T-cell (primary cell): ENCODE measurements at regions not wholly inside any gene's neighbourhood (a gene's known extent, or its start where the extent isn't known, plus 50 kb on each side); places are given as distances from the start of the nearest gene placed in this dataset.
"Not testable (repeated sequence)": the region's sequence is repeated elsewhere in the genome, so short reads cannot be mapped to it uniquely, and the experiment has no call there.

Experiments
- ATAC-seq, 4 experiments: fragments of 200-7000 bp in 3 of 4; fragments of 150-1000 bp in 1 of 4; cut with Tn5 transposase; replicated peaks in 1 of 4; 1 replicate in 3 of 4; 2 replicates in 1 of 4; pipeline ENCODE4 v1.10.0; 2021; ENCODE audit warnings: moderate library complexity in 3 of 4, mild to moderate bottlenecking in 2 of 4, moderate number of reproducible peaks in 1 of 4
- CTCF ChIA-PET, 2 donors: fragments of 300-600 bp; sonication (Branson Sonifier 250); formaldehyde crosslinking; loops; one replicate each; lab custom pipeline; 2022; ENCODE audit warnings: antibody characterized with exemption in 2 of 2; lab: Charles Lee
- POLR2A ChIA-PET, 2 donors: fragments of 300-600 bp; sonication (Branson Sonifier 250); formaldehyde crosslinking; loops; one replicate each; lab custom pipeline; 2022; ENCODE audit warnings: antibody characterized with exemption in 2 of 2; lab: Charles Lee
- DNase-seq, 35 experiments: peaks; one replicate each; pipeline versions ENCODE4 v3.0.0 to v3.0.0-alpha.2; 2013 to 2023
- H3K27ac ChIP-seq: one replicate; pipeline ENCODE4 v1.5.1; 2013; ENCODE audit warnings: low read length
- H3K27me3 ChIP-seq, 2 experiments: replicated peaks in 1 of 2; 1 replicate in 1 of 2; 2 replicates in 1 of 2; pipeline versions ENCODE4 v1.6.1 to v1.7.0; 2013; ENCODE audit warnings: low read length in 1 of 2, mixed read lengths in 1 of 2; ENCODE audit not compliant: control insufficient read depth in 2 of 2, insufficient read depth in 2 of 2; ENCODE audit errors: extremely low read depth in 1 of 2
- H3K36me3 ChIP-seq, 2 donors: 1 replicate in 1 of 2; 2 replicates in 1 of 2; pipeline versions ENCODE4 v1.6.1 to v1.7.0; 2013; ENCODE audit warnings: low read length in 1 of 2; ENCODE audit not compliant: control insufficient read depth in 2 of 2, insufficient read depth in 1 of 2; ENCODE audit errors: extremely low read depth in 1 of 2
- H3K4me1 ChIP-seq, 2 experiments: 1 replicate in 1 of 2; 2 replicates in 1 of 2; pipeline versions ENCODE4 v1.6.1 to v1.7.0; 2013; ENCODE audit warnings: low read length in 2 of 2, mixed read lengths in 1 of 2; ENCODE audit not compliant: insufficient read depth in 2 of 2, control insufficient read depth in 1 of 2; ENCODE audit errors: extremely low read depth in 1 of 2
- H3K4me3 ChIP-seq, 2 donors: 1 replicate in 1 of 2; 2 replicates in 1 of 2; pipeline versions ENCODE4 v1.5.1 to v1.7.0; 2013; ENCODE audit warnings: mild to moderate bottlenecking in 2 of 2, low read length in 1 of 2, moderate library complexity in 1 of 2; ENCODE audit not compliant: control insufficient read depth in 1 of 2; ENCODE audit errors: extremely low read depth in 1 of 2
- H3K9me3 ChIP-seq: 2 replicates; pipeline ENCODE4 v1.7.0; 2013
- H3K27ac Mint-ChIP-seq, 2 donors: one replicate each; pipeline ENCODE4 v1.8.0; 2020 to 2021; ENCODE audit warnings: mild to moderate bottlenecking in 2 of 2, mixed read lengths in 2 of 2
- H3K27me3 Mint-ChIP-seq, 2 donors: one replicate each; pipeline ENCODE4 v1.8.0; 2021 to 2022; ENCODE audit warnings: mixed read lengths in 2 of 2
- H3K36me3 Mint-ChIP-seq: one replicate; pipeline ENCODE4 v1.8.0; 2021; ENCODE audit warnings: mixed read lengths
- H3K4me1 Mint-ChIP-seq, 3 donors: one replicate each; pipeline ENCODE4 v1.8.0; 2020 to 2022; ENCODE audit warnings: mixed read lengths in 3 of 3, mild to moderate bottlenecking in 1 of 3
- H3K4me3 Mint-ChIP-seq, 3 donors: one replicate each; pipeline ENCODE4 v1.8.0; 2020 to 2022; ENCODE audit warnings: mild to moderate bottlenecking in 3 of 3, mixed read lengths in 3 of 3, moderate library complexity in 3 of 3
- H3K9me3 Mint-ChIP-seq, 3 donors: one replicate each; pipeline ENCODE4 v1.8.0; 2020 to 2022; ENCODE audit warnings: mixed read lengths in 3 of 3
- WGBS: methylation state at CpG from one replicate; pipeline ENCODE4 v1.1.5; 2013; ENCODE audit warnings: missing lambda C conversion rate; ENCODE audit not compliant: insufficient coverage; 5-methylcytosine and 5-hydroxymethylcytosine counted together

DNA sequence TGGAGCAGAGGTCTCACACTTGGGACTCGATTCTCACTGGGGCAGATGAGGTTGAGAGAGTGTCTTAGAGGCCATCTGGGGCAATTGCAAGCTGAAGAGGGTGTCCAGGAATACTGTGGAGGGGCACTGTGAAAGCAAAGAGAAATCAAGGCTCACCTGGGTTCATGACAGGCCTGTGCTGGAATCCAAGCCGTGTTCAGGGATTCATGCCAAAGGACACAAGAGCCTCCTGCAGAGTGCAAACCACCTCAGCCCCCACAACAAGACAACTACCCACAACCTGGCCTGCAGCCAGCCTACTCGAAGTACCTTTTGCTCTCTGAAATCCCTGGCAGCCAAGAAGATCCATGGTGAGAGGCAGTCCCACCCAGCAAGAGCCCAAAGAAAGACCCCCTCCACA is 2334.2 kb downstream of the TP53TG3F start:
- Mint-ChIP-seq H3K36me3 (no peaks in the 10 kb centered on the region), H3K4me1 (no peaks in the 10 kb centered on the region), H3K4me3 (no peak overlapping the region), H3K9me3 (peaks cover 20 to 46% (median 31%) of the 10 kb centered on the region in 3 donors), H3K27ac (no peak overlapping the region), H3K27me3 (no peaks in the 10 kb centered on the region)
- Histone ChIP-seq H3K27me3 (no peaks in the 10 kb centered on the region), H3K4me3 (no peak overlapping the region), H3K4me1 (no peaks in the 10 kb centered on the region), H3K9me3 (no peaks in the 10 kb centered on the region), H3K36me3 (no peaks in the 10 kb centered on the region), H3K27ac (no peak overlapping the region)
- WGBS: 27% methylated on average over 2 of the region's 3 CpGs
- ATAC-seq (no peak), DNase-seq (no peak)
- CTCF ChIA-PET: no interaction called here
- POLR2A ChIA-PET: no interaction called here

DNA sequence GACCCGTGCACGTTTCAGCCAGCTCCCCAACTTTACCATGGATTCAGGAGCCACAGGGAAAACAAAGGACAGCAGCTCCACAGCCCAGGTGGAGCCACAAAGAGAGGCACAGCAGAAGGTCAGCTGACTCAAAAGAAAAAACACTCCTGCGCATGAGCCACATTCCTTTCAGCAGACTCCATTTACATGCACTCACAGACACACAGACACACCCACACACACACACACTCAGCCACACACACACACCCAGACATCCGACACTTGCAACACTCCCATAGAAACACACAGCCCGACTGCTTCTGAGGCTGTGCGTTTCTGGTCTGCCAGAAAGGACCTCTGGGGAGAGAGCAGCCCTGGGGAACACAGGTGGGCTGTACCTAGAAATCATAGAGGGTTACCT is 2335.5 kb downstream of the TP53TG3F start:
- H3K27ac Mint-ChIP-seq: no peak overlapping the region
- H3K36me3 ChIP-seq: no peaks in the 10 kb centered on the region
- no peaks in the 10 kb centered on the region for H3K27me3 ChIP-seq
- H3K36me3 Mint-ChIP-seq: no peaks in the 10 kb centered on the region
- H3K27ac ChIP-seq: no peak overlapping the region
- 50% methylated on average over 2 of the region's 6 CpGs for WGBS
- no peaks in the 10 kb centered on the region for H3K9me3 ChIP-seq
- no peaks in the 10 kb centered on the region for H3K4me1 ChIP-seq
- no peaks in the 10 kb centered on the region for H3K27me3 Mint-ChIP-seq
- H3K4me1 Mint-ChIP-seq: no peaks in the 10 kb centered on the region
- peaks cover 23 to 49% (median 26%) of the 10 kb centered on the region in 3 donors for H3K9me3 Mint-ChIP-seq
- DNase-seq (no peak), ATAC-seq (no peak)
- no peak overlapping the region for H3K4me3 ChIP-seq
- CTCF ChIA-PET: no interaction called here
- POLR2A ChIA-PET: no interaction called here
- H3K4me3 Mint-ChIP-seq: no peak overlapping the region

DNA sequence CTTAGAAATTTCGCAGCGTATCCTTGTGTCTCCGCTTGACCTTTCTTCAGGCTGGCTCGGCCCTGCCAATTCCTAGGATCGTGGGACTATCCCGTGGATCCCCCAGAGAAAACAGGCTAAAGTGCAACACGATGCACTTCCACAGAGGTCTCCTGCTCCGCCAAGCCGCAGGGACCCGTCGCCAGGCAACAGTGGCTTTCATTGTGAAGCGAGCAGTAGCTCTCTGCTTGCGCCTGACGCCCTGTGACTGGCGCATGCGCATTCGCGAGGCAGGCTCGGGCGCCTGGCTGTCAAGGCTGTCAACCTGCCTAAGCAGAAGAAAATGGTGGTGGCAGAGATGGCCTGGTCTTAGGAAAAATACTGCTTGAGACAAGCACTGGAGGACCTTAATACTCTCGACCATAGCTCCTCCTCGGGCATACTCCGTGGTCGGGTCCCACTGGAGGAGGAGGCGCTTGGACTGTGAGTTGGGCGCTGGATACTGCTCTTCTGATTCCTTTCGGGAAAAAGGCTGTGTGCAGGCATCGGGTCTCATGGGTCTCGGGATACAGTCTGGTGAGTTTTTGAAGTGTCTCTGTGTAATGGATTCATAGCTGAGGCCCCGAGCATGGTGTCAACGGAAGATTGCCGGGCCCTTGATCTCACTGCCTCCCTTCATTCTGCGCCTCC is 2336.1 kb downstream of the TP53TG3F start:
- Histone ChIP-seq H3K27me3 (no peaks in the 10 kb centered on the region), H3K4me3 (no peak overlapping the region), H3K36me3 (no peaks in the 10 kb centered on the region), H3K27ac (no peak overlapping the region), H3K9me3 (no peaks in the 10 kb centered on the region), H3K4me1 (no peaks in the 10 kb centered on the region)
- no peaks in the 10 kb centered on the region for H3K36me3 Mint-ChIP-seq
- no peak overlapping the region for H3K4me3 Mint-ChIP-seq
- 71% methylated on average over 29 of the region's 33 CpGs for WGBS
- no peak overlapping the region for H3K27ac Mint-ChIP-seq
- H3K27me3 Mint-ChIP-seq: no peaks in the 10 kb centered on the region
- no peak for ATAC-seq
- ChIA-PET POLR2A (no interaction called here), CTCF (no interaction called here)
- H3K4me1 Mint-ChIP-seq: no peaks in the 10 kb centered on the region
- peaks cover 23 to 49% (median 26%) of the 10 kb centered on the region in 3 donors for H3K9me3 Mint-ChIP-seq
- no peak for DNase-seq

DNA sequence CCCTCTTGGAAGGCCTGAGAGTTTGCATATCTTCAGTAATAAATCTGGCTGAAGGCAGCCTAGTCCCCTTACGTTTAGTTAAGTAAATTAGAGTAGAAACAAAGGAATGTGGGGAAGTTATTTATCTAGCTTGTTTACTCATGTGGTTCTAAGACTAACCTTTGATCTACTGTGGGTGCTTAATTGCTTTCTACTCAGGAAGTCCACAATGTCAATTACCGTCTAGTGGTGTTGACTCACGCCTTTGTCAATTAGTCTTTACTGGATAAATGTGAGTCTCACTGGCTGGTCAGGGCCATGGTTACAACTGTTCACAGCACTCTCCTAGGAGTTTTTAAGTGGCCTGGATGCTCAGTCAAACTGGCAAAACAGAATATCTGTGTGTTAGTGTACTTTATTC is 2338.4 kb downstream of the TP53TG3F start:
- CTCF ChIA-PET: no interaction called here
- no peaks in the 10 kb centered on the region for H3K36me3 Mint-ChIP-seq
- H3K4me3 Mint-ChIP-seq: no peak overlapping the region
- Histone ChIP-seq H3K4me3 (no peak overlapping the region), H3K27ac (no peak overlapping the region), H3K36me3 (no peaks in the 10 kb centered on the region), H3K27me3 (no peaks in the 10 kb centered on the region), H3K9me3 (no peaks in the 10 kb centered on the region), H3K4me1 (no peaks in the 10 kb centered on the region)
- POLR2A ChIA-PET: no interaction called here
- no peak for ATAC-seq
- H3K27me3 Mint-ChIP-seq: no peaks in the 10 kb centered on the region
- H3K4me1 Mint-ChIP-seq: no peaks in the 10 kb centered on the region
- no peak for DNase-seq
- WGBS: 75% methylated on average over 3 of the region's 3 CpGs
- peaks cover 30 to 47% (median 32%) of the 10 kb centered on the region in 3 donors for H3K9me3 Mint-ChIP-seq
- H3K27ac Mint-ChIP-seq: no peak overlapping the region

DNA sequence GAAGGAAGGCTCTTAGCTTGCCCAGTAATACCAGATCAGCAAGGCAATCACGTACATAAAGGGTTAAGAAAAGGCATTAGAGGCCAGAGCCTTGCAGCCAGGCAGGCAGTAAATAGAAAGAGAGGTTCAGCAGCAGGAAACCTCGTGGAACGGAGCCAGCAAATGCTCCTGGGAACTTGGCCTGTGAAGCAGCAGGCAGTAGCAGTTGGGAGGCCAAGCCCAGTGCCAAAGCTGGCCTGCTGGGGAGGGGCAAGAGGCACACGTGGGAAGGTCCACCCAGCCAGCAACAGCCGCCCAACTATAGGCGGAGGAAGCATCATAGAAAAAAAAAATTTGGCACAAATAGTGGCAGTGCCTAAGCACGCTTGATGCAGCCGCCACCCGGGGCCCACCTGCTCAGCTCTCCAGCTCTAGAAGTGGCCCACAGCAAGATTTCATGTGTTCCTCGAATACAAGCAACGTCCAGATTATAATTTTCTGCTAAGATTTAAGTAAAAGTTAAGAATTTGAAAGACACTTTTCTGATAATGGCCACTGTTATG is 2339.5 kb downstream of the TP53TG3F start:
- Mint-ChIP-seq H3K27ac (no peak overlapping the region), H3K9me3 (peaks cover 25 to 47% (median 36%) of the 10 kb centered on the region in 3 donors), H3K4me3 (no peak overlapping the region), H3K36me3 (no peaks in the 10 kb centered on the region), H3K27me3 (no peaks in the 10 kb centered on the region), H3K4me1 (no peaks in the 10 kb centered on the region)
- CTCF ChIA-PET: no interaction called here
- no peak overlapping the region for H3K27ac ChIP-seq
- H3K4me1 ChIP-seq: no peaks in the 10 kb centered on the region
- DNase-seq (no peak), ATAC-seq (no peak)
- no peak overlapping the region for H3K4me3 ChIP-seq
- H3K27me3 ChIP-seq: no peaks in the 10 kb centered on the region
- H3K36me3 ChIP-seq: no peaks in the 10 kb centered on the region
- WGBS: 69% methylated on average over 9 of the region's 11 CpGs
- POLR2A ChIA-PET: no interaction called here
- H3K9me3 ChIP-seq: no peaks in the 10 kb centered on the region

DNA sequence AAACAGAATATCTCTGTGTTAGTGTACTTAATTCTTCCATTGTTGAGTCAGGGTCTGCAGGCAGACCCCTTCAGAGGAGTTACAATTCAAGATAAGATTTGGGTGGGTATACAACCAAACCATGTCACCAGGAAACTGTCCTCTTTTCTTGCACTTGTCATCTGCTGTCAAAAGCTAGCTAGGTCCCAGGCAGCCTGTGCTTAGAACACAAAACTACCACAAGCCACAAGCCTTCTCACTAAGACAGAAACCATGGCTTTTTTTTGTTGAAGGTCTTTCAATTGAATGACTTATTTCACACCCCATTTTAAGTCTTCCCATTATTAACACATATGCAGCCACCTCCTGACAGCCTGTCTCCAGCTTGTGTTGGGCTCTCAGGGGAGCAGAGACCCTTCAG is 2345.1 kb downstream of the TP53TG3F start:
- DNase-seq, CTCF ChIA-PET, H3K9me3 ChIP-seq, H3K4me3 Mint-ChIP-seq, POLR2A ChIA-PET, H3K4me3 ChIP-seq, ATAC-seq, H3K4me1 ChIP-seq, H3K27me3 ChIP-seq, H3K36me3 ChIP-seq, H3K27me3 Mint-ChIP-seq, H3K4me1 Mint-ChIP-seq, H3K27ac Mint-ChIP-seq, H3K27ac ChIP-seq, H3K36me3 Mint-ChIP-seq: not testable (repeated sequence)
- H3K9me3 Mint-ChIP-seq: peaks cover 22 to 31% (median 24%) of the 10 kb centered on the region in 3 donors

DNA sequence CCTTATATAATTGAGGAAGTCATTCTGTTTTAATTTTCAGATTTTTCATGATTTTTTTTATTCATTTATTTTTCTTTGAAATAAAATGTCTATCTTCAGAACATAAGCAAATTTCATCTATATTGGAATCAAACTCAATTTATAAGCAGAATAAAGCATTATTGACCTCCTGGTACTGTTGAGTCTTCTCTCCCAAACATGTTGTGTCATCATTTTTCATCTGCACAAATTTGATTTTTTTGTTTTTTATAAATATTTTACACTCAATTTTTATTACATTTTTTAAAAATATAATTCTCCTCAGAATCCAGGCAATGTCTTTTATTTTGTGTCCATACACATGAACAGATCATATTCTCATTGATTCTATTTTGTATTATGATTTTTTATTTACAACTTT is 2363.9 kb downstream of the TP53TG3F start:
- H3K4me3 ChIP-seq: no peak overlapping the region
- no peak for ATAC-seq

More for the DNA sequence above, 2363.9 kb downstream of the TP53TG3F start:
- H3K27me3 ChIP-seq: no peaks in the 10 kb centered on the region
- H3K4me1 ChIP-seq: no peaks in the 10 kb centered on the region
- H3K36me3 Mint-ChIP-seq: no peaks in the 10 kb centered on the region
- POLR2A ChIA-PET: no interaction called here
- no peak for DNase-seq
- H3K9me3 ChIP-seq: peaks cover 2% of the 10 kb centered on the region
- no peaks in the 10 kb centered on the region for H3K27me3 Mint-ChIP-seq
- no peak overlapping the region for H3K27ac Mint-ChIP-seq
- peaks cover 12 to 29% (median 24%) of the 10 kb centered on the region in 3 donors for H3K9me3 Mint-ChIP-seq
- no peak overlapping the region for H3K4me3 Mint-ChIP-seq
- CTCF ChIA-PET: no interaction called here
- H3K36me3 ChIP-seq: no peaks in the 10 kb centered on the region
- H3K4me1 Mint-ChIP-seq: no peaks in the 10 kb centered on the region
- no peak overlapping the region for H3K27ac ChIP-seq
